ENCODE measurements at regions not wholly inside any gene's neighbourhood (a gene's known extent, or its start where the extent isn't known, plus 50 kb on each side); places are given as distances from the start of the nearest gene placed in this dataset.
"Not testable (repeated sequence)": the region's sequence is repeated elsewhere in the genome, so short reads cannot be mapped to it uniquely, and the experiment has no call there.

DNA sequence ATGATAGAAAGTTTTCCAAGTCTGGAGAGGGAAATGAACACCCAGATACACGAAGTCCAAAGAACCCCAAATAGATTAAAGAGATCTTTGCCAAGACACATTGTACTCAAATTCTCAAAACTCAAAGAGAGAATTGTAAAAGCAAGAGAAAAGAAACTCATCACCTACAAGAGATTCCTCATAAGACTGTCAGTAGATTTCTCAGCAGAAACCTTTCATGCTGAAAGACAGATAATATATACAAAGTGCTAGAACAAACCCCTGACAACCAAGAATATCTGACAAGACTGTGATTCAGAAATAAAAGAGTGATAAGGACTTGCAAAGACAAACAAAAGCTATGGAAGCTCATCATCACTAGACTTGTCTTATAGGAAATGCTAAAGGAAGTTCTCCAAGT lies 326.7 kb upstream of the ZNF608 start:
- DNase-seq (ENCODE audit: low spot score, unreplicated experiment) = no peak
- Mint-ChIP-seq H3K4me3 (ENCODE audit: low read depth) (no peak overlapping the region), H3K9me3 (ENCODE audit: low read depth) (peaks cover 29% of the 10 kb centered on the region), H3K27ac (no peak overlapping the region), H3K4me1 (ENCODE audit: low read depth) (no peaks in the 10 kb centered on the region), H3K36me3 (ENCODE audit: insufficient read depth) (peaks cover 4% of the 10 kb centered on the region), H3K27me3 (no peaks in the 10 kb centered on the region)
- TF ChIP-seq, protein P1, sequence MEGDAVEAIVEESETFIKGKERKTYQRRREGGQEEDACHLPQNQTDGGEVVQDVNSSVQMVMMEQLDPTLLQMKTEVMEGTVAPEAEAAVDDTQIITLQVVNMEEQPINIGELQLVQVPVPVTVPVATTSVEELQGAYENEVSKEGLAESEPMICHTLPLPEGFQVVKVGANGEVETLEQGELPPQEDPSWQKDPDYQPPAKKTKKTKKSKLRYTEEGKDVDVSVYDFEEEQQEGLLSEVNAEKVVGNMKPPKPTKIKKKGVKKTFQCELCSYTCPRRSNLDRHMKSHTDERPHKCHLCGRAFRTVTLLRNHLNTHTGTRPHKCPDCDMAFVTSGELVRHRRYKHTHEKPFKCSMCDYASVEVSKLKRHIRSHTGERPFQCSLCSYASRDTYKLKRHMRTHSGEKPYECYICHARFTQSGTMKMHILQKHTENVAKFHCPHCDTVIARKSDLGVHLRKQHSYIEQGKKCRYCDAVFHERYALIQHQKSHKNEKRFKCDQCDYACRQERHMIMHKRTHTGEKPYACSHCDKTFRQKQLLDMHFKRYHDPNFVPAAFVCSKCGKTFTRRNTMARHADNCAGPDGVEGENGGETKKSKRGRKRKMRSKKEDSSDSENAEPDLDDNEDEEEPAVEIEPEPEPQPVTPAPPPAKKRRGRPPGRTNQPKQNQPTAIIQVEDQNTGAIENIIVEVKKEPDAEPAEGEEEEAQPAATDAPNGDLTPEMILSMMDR (IDR thresholded peaks at IDR 0.05; ENCODE audit: unreplicated experiment) = no peak

DNA sequence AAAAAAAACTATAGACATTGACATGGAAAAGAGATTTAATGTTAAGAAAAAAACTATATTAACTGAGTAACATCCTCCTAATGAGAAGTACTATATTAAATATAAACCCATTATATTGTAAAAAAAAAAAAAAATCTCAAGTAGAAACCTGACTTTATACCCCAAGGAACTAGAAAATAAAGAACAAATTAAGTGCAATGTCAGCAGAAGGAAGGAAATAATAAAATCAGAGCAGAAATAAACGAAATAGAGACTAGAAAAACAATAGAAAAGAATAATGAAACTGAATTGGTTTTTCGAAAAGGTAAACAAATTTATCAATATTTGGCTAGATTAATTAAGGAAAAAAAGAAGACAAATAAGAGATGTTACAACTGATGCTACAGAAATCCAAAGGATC lies 329.1 kb upstream of the ZNF608 start:
- Mint-ChIP-seq H3K4me3 (ENCODE audit: low read depth) (no peak overlapping the region), H3K36me3 (ENCODE audit: insufficient read depth) (peaks cover 4% of the 10 kb centered on the region), H3K27ac (no peak overlapping the region), H3K4me1 (ENCODE audit: low read depth) (no peaks in the 10 kb centered on the region), H3K9me3 (ENCODE audit: low read depth) (peaks cover 31% of the 10 kb centered on the region), H3K27me3 (no peaks in the 10 kb centered on the region)
- TF ChIP-seq, protein P1 (IDR thresholded peaks at IDR 0.05; ENCODE audit: unreplicated experiment) = no peak
- no peak for DNase-seq (ENCODE audit: low spot score, unreplicated experiment)

DNA sequence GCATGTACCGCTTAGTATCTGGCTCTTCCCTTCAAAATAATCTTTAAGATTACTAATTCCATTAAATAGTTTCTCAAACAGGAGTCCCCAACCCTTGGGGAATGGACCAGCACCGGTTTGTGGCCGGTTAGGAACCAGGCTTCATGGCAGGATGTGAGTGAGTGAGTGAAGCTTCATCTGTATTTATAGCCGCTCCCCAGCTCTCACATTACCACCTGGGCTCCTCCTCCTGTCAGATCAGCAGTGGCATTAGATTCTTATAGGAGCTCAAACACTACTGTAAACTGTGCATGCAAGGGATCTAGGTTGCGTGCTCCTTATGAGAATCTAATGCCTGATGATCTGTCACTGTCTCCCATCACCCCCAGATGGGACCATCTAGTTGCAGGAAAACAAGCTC lies 332.6 kb upstream of the ZNF608 start:
- H3K27ac Mint-ChIP-seq; H3K4me3 Mint-ChIP-seq (ENCODE audit: low read depth): not testable (repeated sequence)
- H3K9me3 Mint-ChIP-seq (ENCODE audit: low read depth) = peaks cover 11% of the 10 kb centered on the region

DNA sequence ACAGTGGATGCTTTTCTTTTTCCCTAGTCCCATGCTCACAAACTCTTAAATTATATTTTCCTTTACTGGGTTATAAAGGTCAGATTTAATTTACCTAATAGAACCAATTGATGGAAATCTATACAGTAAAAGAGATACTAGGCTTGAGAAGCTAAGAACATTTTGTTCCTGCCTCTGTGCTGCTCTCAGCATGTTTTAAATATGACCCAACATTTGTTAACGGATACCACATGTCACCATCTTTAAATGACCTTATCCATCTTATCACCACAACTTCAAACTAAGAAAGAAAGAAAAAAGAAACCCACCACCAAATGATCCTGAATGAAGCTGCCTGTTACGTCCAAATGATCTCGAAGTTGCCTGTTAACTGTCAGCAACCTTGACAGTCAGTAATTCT lies 334.7 kb upstream of the ZNF608 start:
- Mint-ChIP-seq H3K9me3 (ENCODE audit: low read depth) (peaks cover 11% of the 10 kb centered on the region), H3K36me3 (ENCODE audit: insufficient read depth) (no peaks in the 10 kb centered on the region), H3K4me1 (ENCODE audit: low read depth) (no peaks in the 10 kb centered on the region), H3K27ac (no peak overlapping the region), H3K27me3 (no peaks in the 10 kb centered on the region), H3K4me3 (ENCODE audit: low read depth) (no peak overlapping the region)
- TF ChIP-seq, protein P1 (IDR thresholded peaks at IDR 0.05; ENCODE audit: unreplicated experiment) = no peak
- DNase-seq (ENCODE audit: low spot score, unreplicated experiment) = no peak

More for the DNA sequence above, 332.6 kb upstream of the ZNF608 start:
- not testable (repeated sequence) for H3K36me3 Mint-ChIP-seq (ENCODE audit: insufficient read depth); H3K27me3 Mint-ChIP-seq; DNase-seq (ENCODE audit: low spot score, unreplicated experiment); H3K4me1 Mint-ChIP-seq (ENCODE audit: low read depth)

DNA sequence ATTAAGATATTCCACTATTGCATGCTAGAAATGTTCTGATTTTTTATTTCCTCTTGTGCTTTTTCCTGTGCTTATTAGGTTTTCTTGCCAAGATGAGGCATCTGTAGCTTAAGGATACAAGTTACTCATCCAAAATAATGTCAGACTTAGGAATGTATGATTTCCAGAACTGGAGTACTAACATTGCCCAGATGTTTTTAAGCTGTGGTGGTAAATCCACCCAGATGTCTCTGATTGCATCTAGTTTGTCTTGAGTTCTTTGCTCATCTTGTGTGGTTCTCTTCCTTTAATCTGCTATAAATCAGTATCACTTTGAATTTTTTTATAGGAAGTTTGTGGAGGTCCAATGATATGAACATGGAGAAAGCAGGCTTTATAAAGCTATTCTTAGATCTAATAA lies 337.5 kb upstream of the ZNF608 start:
- no peak overlapping the region for H3K4me3 Mint-ChIP-seq (ENCODE audit: low read depth)
- peaks cover 1% of the 10 kb centered on the region for H3K36me3 Mint-ChIP-seq (ENCODE audit: insufficient read depth)
- H3K9me3 Mint-ChIP-seq (ENCODE audit: low read depth) = peaks cover 13% of the 10 kb centered on the region
- H3K27me3 Mint-ChIP-seq = no peaks in the 10 kb centered on the region
- DNase-seq (ENCODE audit: low spot score, unreplicated experiment) = no peak
- no peak overlapping the region for H3K27ac Mint-ChIP-seq
- TF ChIP-seq, protein P1 (IDR thresholded peaks at IDR 0.05; ENCODE audit: unreplicated experiment) = no peak
- H3K4me1 Mint-ChIP-seq (ENCODE audit: low read depth) = no peaks in the 10 kb centered on the region

DNA sequence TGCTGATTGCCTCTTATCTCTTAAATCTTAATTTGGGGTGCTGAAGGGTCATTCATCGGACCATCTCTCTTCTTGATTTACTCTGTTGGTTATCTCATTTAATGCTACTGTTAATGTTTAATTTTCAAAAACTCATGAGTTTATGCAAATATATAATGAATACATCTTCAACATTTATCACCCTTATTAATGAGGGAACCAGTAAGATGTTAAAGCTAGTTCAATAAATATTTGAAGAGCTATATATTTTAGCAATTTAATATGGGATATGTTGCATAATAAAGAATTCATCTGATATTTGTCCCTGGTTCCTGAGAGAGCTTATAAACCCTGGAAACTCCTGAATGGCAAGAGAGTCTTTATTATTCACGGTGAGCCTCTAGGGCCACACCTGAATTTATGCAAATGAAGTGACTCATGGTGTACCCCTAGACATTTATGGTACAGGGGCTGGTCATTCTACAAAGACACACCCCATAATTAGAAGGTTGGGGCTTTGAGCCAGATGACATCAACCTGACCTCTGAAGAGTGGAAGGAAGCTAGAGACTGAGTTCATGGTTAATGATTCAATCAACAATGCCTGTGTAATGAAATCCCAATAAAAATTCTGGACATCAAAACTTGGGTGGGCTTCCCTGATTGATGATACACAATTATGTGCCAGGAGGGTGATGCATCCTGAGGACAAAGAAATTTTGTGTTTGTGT lies 339.5 kb upstream of the ZNF608 start:
- H3K27ac Mint-ChIP-seq = no peak overlapping the region
- DNase-seq (ENCODE audit: low spot score, unreplicated experiment) = no peak
- peaks cover 13% of the 10 kb centered on the region for H3K9me3 Mint-ChIP-seq (ENCODE audit: low read depth)
- no peaks in the 10 kb centered on the region for H3K27me3 Mint-ChIP-seq
- no peak overlapping the region for H3K4me3 Mint-ChIP-seq (ENCODE audit: low read depth)
- H3K36me3 Mint-ChIP-seq (ENCODE audit: insufficient read depth) = peaks cover 1% of the 10 kb centered on the region
- TF ChIP-seq, protein P1 (IDR thresholded peaks at IDR 0.05; ENCODE audit: unreplicated experiment) = no peak
- no peaks in the 10 kb centered on the region for H3K4me1 Mint-ChIP-seq (ENCODE audit: low read depth)
